Right lobe of liver (tissue), 4 donors: ENCODE measurements at regions not wholly inside any gene's neighbourhood (a gene's known extent, or its start where the extent isn't known, plus 50 kb on each side); places are given as distances from the start of the nearest gene placed in this dataset.

ENCODE experiments used
- CTCF ChIP-seq, 4 donors: fragments of 200-600 bp in 3 of 4; fragments of 450-650 bp in 1 of 4; IDR thresholded peaks; one replicate each; pipeline versions ENCODE4 v1.5.1 to v1.8.0; 2016 to 2022; ENCODE audit warnings: antibody characterized with exemption in 4 of 4, mild to moderate bottlenecking in 2 of 4
- POLR2A ChIP-seq: fragments of 450-650 bp; IDR thresholded peaks from one replicate; pipeline ENCODE4 v1.6.1; 2017; ENCODE audit warnings: antibody characterized with exemption, mild to moderate bottlenecking
- donor health status: DM: no; HTN: no; CAD: no.
- donor health status: DM: no; HTN: no; CAD: no.
- donor health status: DM: no; HTN: yes; CAD: no.

DNA sequence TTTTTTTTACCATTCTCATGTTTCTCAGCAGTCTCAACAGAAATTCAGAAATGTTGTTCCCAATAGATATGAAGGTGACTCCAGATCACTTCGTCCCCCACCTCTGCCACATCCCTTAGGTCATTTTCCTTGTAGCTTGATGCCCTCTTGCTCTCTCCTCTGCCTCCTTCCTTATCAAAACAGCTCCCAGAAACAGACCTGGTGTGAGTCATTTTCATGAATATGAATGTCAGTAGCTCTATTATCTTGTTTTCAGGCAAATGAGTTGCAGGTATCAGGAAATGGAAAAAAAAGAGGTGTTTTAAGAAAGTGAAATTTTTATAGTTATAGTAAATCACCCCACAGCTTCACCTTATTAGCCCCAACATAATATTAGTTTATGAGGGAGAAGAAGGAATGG lies 539.3 kb downstream of the SUCLA2 start:
- TF ChIP-seq CTCF (IDR thresholded peaks at IDR 0.05) (no peak), POLR2A (no peak)
